Astrocyte (in vitro differentiated cells and primary cell): ENCODE measurements at regions not wholly inside any gene's neighbourhood (a gene's known extent, or its start where the extent isn't known, plus 50 kb on each side); places are given as distances from the start of the nearest gene placed in this dataset.
"Not testable (repeated sequence)": the region's sequence is repeated elsewhere in the genome, so short reads cannot be mapped to it uniquely, and the experiment has no call there.

Experiments
- DNase-seq: peaks from one replicate; pipeline ENCODE4 v3.0.0-alpha.2; 2010; ENCODE audit warnings: low read depth
- FAIRE-seq: peaks from 2 replicates; lab custom pipeline; 2011; peaks lifted over from hg19 to GRCh38; lab: Jason Lieb, UNC
- H2AFZ ChIP-seq: 2 replicates; pipeline ENCODE4 v1.6.0; 2012; ENCODE audit warnings: low read depth, low read length, inconsistent platforms
- H3K27ac ChIP-seq: 2 replicates; pipeline ENCODE4 v1.5.1; 2011; ENCODE audit warnings: low read depth, low read length, inconsistent platforms
- H3K27me3 ChIP-seq: 2 replicates; pipeline ENCODE4 v1.6.0; 2011; ENCODE audit warnings: low read length, inconsistent platforms; ENCODE audit not compliant: insufficient read depth
- H3K36me3 ChIP-seq: 2 replicates; pipeline ENCODE4 v1.5.1; 2011; ENCODE audit warnings: low read length, inconsistent platforms; ENCODE audit not compliant: insufficient read depth
- H3K4me1 ChIP-seq: 2 replicates; pipeline ENCODE4 v1.5.1; 2011; ENCODE audit warnings: low read length, inconsistent platforms; ENCODE audit not compliant: insufficient read depth
- H3K4me2 ChIP-seq: 2 replicates; pipeline ENCODE4 v1.6.0; 2012; ENCODE audit warnings: low read length, inconsistent platforms
- H3K4me3 ChIP-seq: 2 replicates; pipeline ENCODE4 v1.5.1; 2011; ENCODE audit warnings: low read depth, mild to moderate bottlenecking, low read length, inconsistent platforms; ENCODE audit not compliant: insufficient read depth
- H3K79me2 ChIP-seq: 2 replicates; pipeline ENCODE4 v1.6.0; 2012; ENCODE audit warnings: mild to moderate bottlenecking, low read length, inconsistent platforms; ENCODE audit not compliant: insufficient read depth
- H3K9ac ChIP-seq: 2 replicates; pipeline ENCODE4 v1.6.0; 2012; ENCODE audit warnings: mild to moderate bottlenecking, low read length, inconsistent platforms
- H3K9me3 ChIP-seq: 2 replicates; pipeline ENCODE4 v1.5.1; 2012; ENCODE audit warnings: low read depth, mild to moderate bottlenecking, low read length, inconsistent platforms; ENCODE audit not compliant: insufficient read depth
- H4K20me1 ChIP-seq: 2 replicates; pipeline ENCODE4 v1.6.0; 2012; ENCODE audit warnings: low read length, inconsistent platforms; ENCODE audit not compliant: insufficient read depth
- H3K27ac Mint-ChIP-seq: one replicate; pipeline ENCODE4 v1.8.0; 2021; ENCODE audit warnings: mild to moderate bottlenecking, mixed read lengths; ENCODE audit not compliant: unreplicated experiment
- H3K27me3 Mint-ChIP-seq: one replicate; pipeline ENCODE4 v1.8.0; 2021; ENCODE audit warnings: low read depth, mixed read lengths; ENCODE audit not compliant: unreplicated experiment
- H3K36me3 Mint-ChIP-seq: one replicate; pipeline ENCODE4 v1.8.0; 2021; ENCODE audit warnings: low read depth, mixed read lengths; ENCODE audit not compliant: unreplicated experiment
- H3K4me1 Mint-ChIP-seq: one replicate; pipeline ENCODE4 v1.8.0; 2021; ENCODE audit warnings: low read depth, mixed read lengths; ENCODE audit not compliant: unreplicated experiment
- H3K4me3 Mint-ChIP-seq: one replicate; pipeline ENCODE4 v1.8.0; 2021; ENCODE audit warnings: mild to moderate bottlenecking, moderate library complexity, mixed read lengths; ENCODE audit not compliant: unreplicated experiment
- H3K9me3 Mint-ChIP-seq: one replicate; pipeline ENCODE4 v1.8.0; 2021; ENCODE audit warnings: mild to moderate bottlenecking, mixed read lengths; ENCODE audit not compliant: unreplicated experiment
- EZH2 ChIP-seq: IDR thresholded peaks from 2 replicates; pipeline ENCODE4 v1.6.1; 2012; ENCODE audit warnings: mild to moderate bottlenecking, low read length, inconsistent platforms; ENCODE audit not compliant: insufficient read depth
- TF ChIP-seq, protein P1 (sequence below): IDR thresholded peaks from 2 replicates; pipeline ENCODE4 v1.5.1; 2011; ENCODE audit warnings: low read depth, mild to moderate bottlenecking, inconsistent platforms, low read length, moderate library complexity; ENCODE audit not compliant: insufficient read depth

DNA sequence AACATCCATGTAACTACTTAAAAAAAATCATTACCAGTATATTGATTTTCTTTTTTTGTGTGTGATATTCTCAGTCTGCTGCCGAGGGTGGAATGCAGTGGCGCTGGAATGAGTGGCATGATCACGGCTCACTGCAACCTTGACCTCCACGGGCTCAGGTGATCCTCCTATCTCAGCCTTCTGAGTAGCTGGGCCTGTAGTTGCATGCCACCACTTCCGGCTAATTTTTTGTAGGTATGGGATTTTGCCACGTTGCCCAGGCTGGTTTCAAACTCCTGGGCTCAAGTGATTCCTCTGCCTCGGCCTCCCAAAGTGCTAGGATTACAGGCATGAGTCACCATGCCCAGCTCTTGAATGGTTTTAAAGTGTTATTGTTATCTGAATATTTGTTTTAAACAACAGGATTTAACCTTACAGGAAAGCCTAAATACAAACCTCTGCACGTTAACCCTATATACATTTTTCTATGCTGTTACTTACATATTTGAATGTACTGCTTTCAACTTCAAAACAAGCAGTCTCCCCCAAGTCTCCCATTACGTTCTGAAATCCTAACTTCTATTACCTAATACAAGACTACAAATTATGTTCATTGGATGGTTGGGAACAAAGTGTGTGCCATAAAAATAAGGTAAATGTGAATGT is 61.7 kb downstream of the KPNA2 start:
- H3K27ac Mint-ChIP-seq = no peak overlapping the region
- no peak for FAIRE-seq

GRCh38 chr17:68099341-68099753 is 63.8 kb downstream of the KPNA2 start:
- not testable (repeated sequence) for DNase-seq, FAIRE-seq, H3K4me2 ChIP-seq, H3K27me3 ChIP-seq, H3K27me3 Mint-ChIP-seq, H3K9ac ChIP-seq, H4K20me1 ChIP-seq, H3K4me1 Mint-ChIP-seq, H3K4me3 Mint-ChIP-seq, H3K9me3 Mint-ChIP-seq, H3K4me3 ChIP-seq, H3K4me1 ChIP-seq, H3K27ac Mint-ChIP-seq, H3K36me3 ChIP-seq, H3K9me3 ChIP-seq, H3K36me3 Mint-ChIP-seq, H3K79me2 ChIP-seq, H2AFZ ChIP-seq, H3K27ac ChIP-seq

More for the DNA sequence above, 61.7 kb downstream of the KPNA2 start:
- DNase-seq = no peak
- Mint-ChIP-seq H3K4me1 (no peaks in the 10 kb centered on the region), H3K36me3 (no peaks in the 10 kb centered on the region), H3K4me3 (no peak overlapping the region), H3K9me3 (no peaks in the 10 kb centered on the region), H3K27me3 (peaks cover 3% of the 10 kb centered on the region)
- Histone ChIP-seq H3K79me2 (no peaks in the 10 kb centered on the region), H3K4me1 (peaks cover 4% of the 10 kb centered on the region), H3K27ac (no peak overlapping the region), H3K9me3 (no peaks in the 10 kb centered on the region), H3K4me3 (no peak overlapping the region), H3K27me3 (no peaks in the 10 kb centered on the region), H4K20me1 (no peaks in the 10 kb centered on the region), H3K4me2 (no peak overlapping the region), H3K9ac (no peak overlapping the region), H3K36me3 (no peaks in the 10 kb centered on the region), H2AFZ (no peak overlapping the region)
- TF ChIP-seq EZH2 = no peak
- TF ChIP-seq, protein P1, sequence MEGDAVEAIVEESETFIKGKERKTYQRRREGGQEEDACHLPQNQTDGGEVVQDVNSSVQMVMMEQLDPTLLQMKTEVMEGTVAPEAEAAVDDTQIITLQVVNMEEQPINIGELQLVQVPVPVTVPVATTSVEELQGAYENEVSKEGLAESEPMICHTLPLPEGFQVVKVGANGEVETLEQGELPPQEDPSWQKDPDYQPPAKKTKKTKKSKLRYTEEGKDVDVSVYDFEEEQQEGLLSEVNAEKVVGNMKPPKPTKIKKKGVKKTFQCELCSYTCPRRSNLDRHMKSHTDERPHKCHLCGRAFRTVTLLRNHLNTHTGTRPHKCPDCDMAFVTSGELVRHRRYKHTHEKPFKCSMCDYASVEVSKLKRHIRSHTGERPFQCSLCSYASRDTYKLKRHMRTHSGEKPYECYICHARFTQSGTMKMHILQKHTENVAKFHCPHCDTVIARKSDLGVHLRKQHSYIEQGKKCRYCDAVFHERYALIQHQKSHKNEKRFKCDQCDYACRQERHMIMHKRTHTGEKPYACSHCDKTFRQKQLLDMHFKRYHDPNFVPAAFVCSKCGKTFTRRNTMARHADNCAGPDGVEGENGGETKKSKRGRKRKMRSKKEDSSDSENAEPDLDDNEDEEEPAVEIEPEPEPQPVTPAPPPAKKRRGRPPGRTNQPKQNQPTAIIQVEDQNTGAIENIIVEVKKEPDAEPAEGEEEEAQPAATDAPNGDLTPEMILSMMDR = no peak

GRCh38 chr17:68100000-68100641 is 64.6 kb downstream of the KPNA2 start:
- Mint-ChIP-seq H3K4me1 (peaks cover 3% of the 10 kb centered on the region), H3K27ac (no peak overlapping the region)

More at GRCh38 chr17:68100000-68100641, 64.6 kb downstream of the KPNA2 start:
- H3K79me2 ChIP-seq = peaks cover 7% of the 10 kb centered on the region
- no peaks in the 10 kb centered on the region for H4K20me1 ChIP-seq
- H3K27ac ChIP-seq = no peak overlapping the region
- Mint-ChIP-seq H3K4me3 (peak overlapping the region; percentile 37), H3K27me3 (peaks cover under 1% of the 10 kb centered on the region), H3K9me3 (no peaks in the 10 kb centered on the region), H3K36me3 (no peaks in the 10 kb centered on the region)
- peaks cover 4% of the 10 kb centered on the region for H3K4me1 ChIP-seq
- no peaks in the 10 kb centered on the region for H3K36me3 ChIP-seq
- no peak overlapping the region for H3K4me2 ChIP-seq
- H3K9ac ChIP-seq = no peak overlapping the region
- DNase-seq (no peak), FAIRE-seq (no peak)
- H2AFZ ChIP-seq = no peak overlapping the region
- TF ChIP-seq, protein P1 = no peak
- TF ChIP-seq EZH2 = no peak
- no peaks in the 10 kb centered on the region for H3K9me3 ChIP-seq
- no peaks in the 10 kb centered on the region for H3K27me3 ChIP-seq
- H3K4me3 ChIP-seq = no peak overlapping the region
